Testis (tissue), 2 donors: ENCODE measurements at regions not wholly inside any gene's neighbourhood (a gene's known extent, or its start where the extent isn't known, plus 50 kb on each side); places are given as distances from the start of the nearest gene placed in this dataset.

Experiments used
- DNase-seq: peaks from one replicate; pipeline ENCODE4 v3.0.0-alpha.2; 2019
- H3K27ac ChIP-seq, 2 donors: fragments of 200-600 bp; sonication (generic); one replicate each; pipeline ENCODE4 v1.5.1; 2019
- H3K27me3 ChIP-seq: fragments of 200-600 bp; sonication (generic); one replicate; pipeline ENCODE4 v1.5.1; 2019
- H3K36me3 ChIP-seq: fragments of 200-600 bp; sonication (generic); one replicate; pipeline ENCODE4 v1.5.1; 2017; ENCODE audit warnings: low read depth; ENCODE audit errors: missing control alignments
- H3K4me1 ChIP-seq: fragments of 200-600 bp; sonication (generic); one replicate; pipeline ENCODE4 v1.5.1; 2019
- H3K4me3 ChIP-seq, 2 donors: fragments of 200-600 bp; sonication (generic); one replicate each; pipeline ENCODE4 v1.5.1; 2017 to 2019
- H3K9me3 ChIP-seq: fragments of 200-600 bp; sonication (generic); one replicate; pipeline ENCODE4 v1.5.1; 2017
- CTCF ChIP-seq, 3 experiments: fragments of 450-650 bp in 2 of 3; fragments of 200-600 bp in 1 of 3; sonication (generic) in 1 of 3; IDR thresholded peaks; one replicate each; pipeline ENCODE4 v1.5.1; 2016 to 2019; ENCODE audit warnings: antibody characterized with exemption in 3 of 3, mild to moderate bottlenecking in 2 of 3, moderate library complexity in 1 of 3
- POLR2A ChIP-seq: fragments of 450-650 bp; IDR thresholded peaks from one replicate; pipeline ENCODE4 v1.6.1; 2017; ENCODE audit warnings: antibody characterized with exemption, mild to moderate bottlenecking, moderate library complexity
- WGBS, 2 donors: methylation state at CpG; one replicate each; pipeline ENCODE4 v1.1.5; 2018; 5-methylcytosine and 5-hydroxymethylcytosine counted together
- intact Hi-C: fragments of 100-400 bp; cut with DNase I; formaldehyde crosslinking; loops from one replicate; pipeline ENCODE4 v1.15.1; 2023; ENCODE audit warnings: low total_unique reads

- TF ChIP-seq CTCF (IDR thresholded peaks at IDR 0.05) (no peak), POLR2A (no peak)
- Histone ChIP-seq H3K27me3 (no peaks in the 10 kb centered on the region), H3K4me1 (no peaks in the 10 kb centered on the region), H3K27ac (no peak overlapping the region), H3K9me3 (no peaks in the 10 kb centered on the region), H3K4me3 (no peak overlapping the region), H3K36me3 (no peaks in the 10 kb centered on the region)
- 99 to 100% methylated on average over 2 of the region's 2 CpGs for WGBS, 2 donors
- intact Hi-C loops, result no loop called here
- no peak for DNase-seq
Observed at GRCh38 chr2:181122601-181123000, 142.2 kb downstream of the UBE2E3 start.

GRCh38 chr2:181123798-181124231, 143.4 kb downstream of the UBE2E3 start:
- H3K4me1 ChIP-seq, result no peaks in the 10 kb centered on the region
- intact Hi-C loops, result no loop called here
- H3K27me3 ChIP-seq, result no peaks in the 10 kb centered on the region
- H3K27ac ChIP-seq, result no peak overlapping the region
- TF ChIP-seq POLR2A (no peak), CTCF (IDR thresholded peaks at IDR 0.05) (no peak)
- no peak for DNase-seq
- no peaks in the 10 kb centered on the region for H3K9me3 ChIP-seq
- no peaks in the 10 kb centered on the region for H3K36me3 ChIP-seq
- no peak overlapping the region for H3K4me3 ChIP-seq
- WGBS, 2 donors, result 84 to 87% methylated on average over 2 of the region's 2 CpGs

GRCh38 chr2:181124497-181124896, 144.1 kb downstream of the UBE2E3 start:
- intact Hi-C loops, result no loop called here
- TF ChIP-seq POLR2A (no peak), CTCF (IDR thresholded peaks at IDR 0.05) (no peak)
- Histone ChIP-seq H3K27ac (no peak overlapping the region), H3K9me3 (no peaks in the 10 kb centered on the region), H3K36me3 (no peaks in the 10 kb centered on the region), H3K4me1 (no peaks in the 10 kb centered on the region), H3K4me3 (no peak overlapping the region), H3K27me3 (no peaks in the 10 kb centered on the region)
- WGBS, 2 donors, result 26 to 36% methylated on average over 3 of the region's 3 CpGs
- no peak for DNase-seq

GRCh38 chr2:181125359-181125758, 145.0 kb downstream of the UBE2E3 start:
- TF ChIP-seq CTCF (IDR thresholded peaks at IDR 0.05) (no peak), POLR2A (no peak)
- Histone ChIP-seq H3K36me3 (no peaks in the 10 kb centered on the region), H3K9me3 (no peaks in the 10 kb centered on the region), H3K4me1 (no peaks in the 10 kb centered on the region), H3K27ac (no peak overlapping the region), H3K27me3 (no peaks in the 10 kb centered on the region), H3K4me3 (no peak overlapping the region)
- WGBS, 2 donors, result 87 to 90% methylated on average over 2 of the region's 2 CpGs
- no peak for DNase-seq
- intact Hi-C loops, result no loop called here

- WGBS, 2 donors, result 93 to 94% methylated on average over 5 of the region's 5 CpGs
- Histone ChIP-seq H3K36me3 (no peaks in the 10 kb centered on the region), H3K4me1 (no peaks in the 10 kb centered on the region), H3K4me3 (no peak overlapping the region), H3K9me3 (no peaks in the 10 kb centered on the region), H3K27me3 (no peaks in the 10 kb centered on the region), H3K27ac (no peak overlapping the region)
- DNase-seq, result no peak
- intact Hi-C loops, result no loop called here
- TF ChIP-seq POLR2A (no peak), CTCF (IDR thresholded peaks at IDR 0.05) (no peak)
Observed at GRCh38 chr2:181126311-181126868, 146.0 kb downstream of the UBE2E3 start.
